CD4-positive, alpha-beta T cell treated with Interleukin-17A for 1 hour (primary cell): ENCODE measurements at regions not wholly inside any gene's neighbourhood (a gene's known extent, or its start where the extent isn't known, plus 50 kb on each side); places are given as distances from the start of the nearest gene placed in this dataset.

Source experiments
- DNase-seq: peaks from one replicate; pipeline ENCODE4 v3.0.0-alpha.2; 2020

GRCh38 chr21:41671212-41671762 lies 95.6 kb downstream of the RIPK4 start:
- no peak for DNase-seq

GRCh38 chr21:41670056-41670805 lies 96.6 kb downstream of the RIPK4 start:
- DNase-seq = no peak

GRCh38 chr21:41669533-41669830 lies 97.4 kb downstream of the RIPK4 start:
- no peak for DNase-seq

GRCh38 chr21:41668686-41669532 lies 97.9 kb downstream of the RIPK4 start:
- no peak for DNase-seq

- DNase-seq = no peak
These were observed 98.8 kb downstream of the RIPK4 start for GRCh38 chr21:41668051-41668541.

GRCh38 chr21:41667136-41667535 lies 99.7 kb downstream of the RIPK4 start:
- no peak for DNase-seq

GRCh38 chr21:41666641-41667081 lies 100.2 kb downstream of the RIPK4 start:
- peak; percentile 1 for DNase-seq

- DNase-seq = no peak
These were observed 100.9 kb downstream of the RIPK4 start for GRCh38 chr21:41665766-41666595.

GRCh38 chr21:41664881-41665765 lies 101.7 kb downstream of the RIPK4 start:
- no peak for DNase-seq

GRCh38 chr21:41663805-41664788 lies 102.8 kb downstream of the RIPK4 start:
- peak; percentile 11 for DNase-seq

GRCh38 chr21:41662761-41663160 lies 104.1 kb downstream of the RIPK4 start:
- no peak for DNase-seq

GRCh38 chr21:41662161-41662560 lies 104.7 kb downstream of the RIPK4 start:
- no peak for DNase-seq

GRCh38 chr21:41660748-41661147 lies 106.1 kb downstream of the RIPK4 start:
- DNase-seq = no peak

GRCh38 chr21:41659791-41660560 lies 106.9 kb downstream of the RIPK4 start:
- no peak for DNase-seq

- DNase-seq = no peak
These were observed 109.8 kb downstream of the RIPK4 start for GRCh38 chr21:41656946-41657525.

- DNase-seq = no peak
These were observed 111.6 kb downstream of the RIPK4 start for GRCh38 chr21:41655259-41655658.

- no peak for DNase-seq
These were observed 112.8 kb downstream of the RIPK4 start for GRCh38 chr21:41653954-41654491.

GRCh38 chr21:41653243-41653953 lies 113.5 kb downstream of the RIPK4 start:
- DNase-seq = no peak
